DND-41 (cell line): ENCODE measurements at regions not wholly inside any gene's neighbourhood (a gene's known extent, or its start where the extent isn't known, plus 50 kb on each side); places are given as distances from the start of the nearest gene placed in this dataset.

Source experiments
- EZH2 ChIP-seq: IDR thresholded peaks from 3 replicates; pipeline ENCODE4 v1.6.1; 2012; ENCODE audit warnings: borderline replicate concordance, low read depth, mild to moderate bottlenecking, moderate library complexity, low read length, inconsistent platforms; ENCODE audit not compliant: severe bottlenecking
- TF ChIP-seq, protein P1 (sequence below): IDR thresholded peaks from 2 replicates; pipeline ENCODE4 v1.5.1; 2012; ENCODE audit warnings: borderline replicate concordance, low read length, moderate library complexity, mild to moderate bottlenecking; ENCODE audit not compliant: poor library complexity, severe bottlenecking; ENCODE audit errors: extremely low read depth

DNA sequence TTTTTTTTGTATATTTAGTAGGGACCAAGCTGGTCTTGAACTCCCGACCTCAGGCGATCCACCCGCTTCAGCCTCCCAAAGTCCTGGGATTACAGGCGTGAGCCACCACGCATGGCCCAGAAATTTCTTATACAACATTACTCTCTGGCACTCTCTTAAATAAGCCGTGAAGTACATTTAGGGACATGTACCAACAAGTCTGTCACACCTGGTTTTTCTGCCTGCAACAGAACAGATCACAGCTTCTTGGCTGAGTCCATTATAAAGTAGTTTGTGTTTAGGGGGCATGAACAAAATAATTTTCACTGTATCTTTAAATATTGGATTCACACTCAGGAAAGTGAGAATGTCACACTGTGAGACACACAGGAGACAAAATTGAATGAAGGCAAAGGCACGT lies 1567.3 kb downstream of the SLITRK5 start:
- TF ChIP-seq EZH2: no peak
- TF ChIP-seq, protein P1, sequence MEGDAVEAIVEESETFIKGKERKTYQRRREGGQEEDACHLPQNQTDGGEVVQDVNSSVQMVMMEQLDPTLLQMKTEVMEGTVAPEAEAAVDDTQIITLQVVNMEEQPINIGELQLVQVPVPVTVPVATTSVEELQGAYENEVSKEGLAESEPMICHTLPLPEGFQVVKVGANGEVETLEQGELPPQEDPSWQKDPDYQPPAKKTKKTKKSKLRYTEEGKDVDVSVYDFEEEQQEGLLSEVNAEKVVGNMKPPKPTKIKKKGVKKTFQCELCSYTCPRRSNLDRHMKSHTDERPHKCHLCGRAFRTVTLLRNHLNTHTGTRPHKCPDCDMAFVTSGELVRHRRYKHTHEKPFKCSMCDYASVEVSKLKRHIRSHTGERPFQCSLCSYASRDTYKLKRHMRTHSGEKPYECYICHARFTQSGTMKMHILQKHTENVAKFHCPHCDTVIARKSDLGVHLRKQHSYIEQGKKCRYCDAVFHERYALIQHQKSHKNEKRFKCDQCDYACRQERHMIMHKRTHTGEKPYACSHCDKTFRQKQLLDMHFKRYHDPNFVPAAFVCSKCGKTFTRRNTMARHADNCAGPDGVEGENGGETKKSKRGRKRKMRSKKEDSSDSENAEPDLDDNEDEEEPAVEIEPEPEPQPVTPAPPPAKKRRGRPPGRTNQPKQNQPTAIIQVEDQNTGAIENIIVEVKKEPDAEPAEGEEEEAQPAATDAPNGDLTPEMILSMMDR: no peak
